Endodermal cell (in vitro differentiated cells): ENCODE measurements at regions not wholly inside any gene's neighbourhood (a gene's known extent, or its start where the extent isn't known, plus 50 kb on each side); places are given as distances from the start of the nearest gene placed in this dataset.
A peak's percentile ranks its signal among the peaks of the same experiment; 100 is the strongest.

ENCODE experiments used
- DNase-seq: peaks from one replicate; pipeline ENCODE4 v3.0.0-alpha.2; 2017
- H3K27ac ChIP-seq: 2 replicates; pipeline ENCODE4 v1.5.1; 2013; ENCODE audit warnings: mild to moderate bottlenecking, low read depth, low read length, moderate library complexity
- H3K27me3 ChIP-seq: 2 replicates; pipeline ENCODE4 v1.6.1; 2013; ENCODE audit warnings: mild to moderate bottlenecking, low read length, moderate library complexity; ENCODE audit not compliant: insufficient read depth, control insufficient read depth, poor library complexity, severe bottlenecking
- H3K36me3 ChIP-seq: 2 replicates; pipeline ENCODE4 v1.7.0; 2013; ENCODE audit warnings: mild to moderate bottlenecking, low read length, moderate library complexity; ENCODE audit not compliant: control insufficient read depth, insufficient read depth
- H3K4me1 ChIP-seq: one replicate; pipeline ENCODE4 v1.7.0; 2013; ENCODE audit warnings: low read length; ENCODE audit not compliant: control insufficient read depth, insufficient read depth
- H3K4me3 ChIP-seq: 2 replicates; pipeline ENCODE4 v1.5.1; 2013; ENCODE audit warnings: mild to moderate bottlenecking, low read length, moderate library complexity
- H3K9ac ChIP-seq: 2 replicates; pipeline ENCODE4 v1.6.1; 2013; ENCODE audit warnings: mild to moderate bottlenecking, low read length, moderate library complexity; ENCODE audit not compliant: poor library complexity, severe bottlenecking; ENCODE audit errors: extremely low read depth
- H3K9me3 ChIP-seq: 2 replicates; pipeline ENCODE4 v1.6.1; 2013; ENCODE audit warnings: mild to moderate bottlenecking, low read length, moderate library complexity; ENCODE audit not compliant: control insufficient read depth
- H3K27ac Mint-ChIP-seq: 2 replicates; pipeline ENCODE4 v1.8.0; 2020; ENCODE audit warnings: mixed read lengths
- H3K27me3 Mint-ChIP-seq: 2 replicates; pipeline ENCODE4 v1.8.0; 2021; ENCODE audit warnings: mild to moderate bottlenecking, mixed read lengths; ENCODE audit not compliant: insufficient read depth
- H3K36me3 Mint-ChIP-seq: 2 replicates; pipeline ENCODE4 v1.8.0; 2020; ENCODE audit warnings: low read depth, mixed read lengths
- H3K4me1 Mint-ChIP-seq: 2 replicates; pipeline ENCODE4 v1.8.0; 2020; ENCODE audit warnings: mixed read lengths
- H3K4me3 Mint-ChIP-seq: 2 replicates; pipeline ENCODE4 v1.8.0; 2020; ENCODE audit warnings: mild to moderate bottlenecking, moderate library complexity, mixed read lengths
- H3K9me3 Mint-ChIP-seq: 2 replicates; pipeline ENCODE4 v1.8.0; 2020; ENCODE audit warnings: mild to moderate bottlenecking, mixed read lengths
- CTCF ChIP-seq: fragments of 200-600 bp; sonication (generic); conservative IDR thresholded peaks from 2 replicates; pipeline ENCODE4 v1.5.0; 2021; ENCODE audit warnings: antibody characterized with exemption, mild to moderate bottlenecking
- WGBS, 2 experiments: methylation state at CpG; one replicate each; pipeline versions ENCODE4 v1.1.5 to v1.1.7; 2013; ENCODE audit warnings: missing lambda C conversion rate in 2 of 2, mixed read lengths in 1 of 2; ENCODE audit not compliant: insufficient coverage in 1 of 2, insufficient read length in 1 of 2; 5-methylcytosine and 5-hydroxymethylcytosine counted together

- 91% methylated on average over 4 of the region's 4 CpGs; no CpG with 5 or more reads in 1 of the 2 experiments for WGBS, 2 experiments
- DNase-seq = peak; percentile 26
- Mint-ChIP-seq H3K9me3 (no peaks in the 10 kb centered on the region), H3K36me3 (no peaks in the 10 kb centered on the region), H3K4me3 (no peak overlapping the region), H3K27me3 (no peaks in the 10 kb centered on the region), H3K27ac (no peak overlapping the region), H3K4me1 (no peaks in the 10 kb centered on the region)
- no peak overlapping the region for H3K4me3 ChIP-seq
- H3K36me3 ChIP-seq = no peaks in the 10 kb centered on the region
- H3K9me3 ChIP-seq = no peaks in the 10 kb centered on the region
- no peaks in the 10 kb centered on the region for H3K27me3 ChIP-seq
- no peaks in the 10 kb centered on the region for H3K4me1 ChIP-seq
- no peak overlapping the region for H3K27ac ChIP-seq
- no peak for TF ChIP-seq CTCF
- H3K9ac ChIP-seq = no peak overlapping the region
Observed at GRCh38 chr2:129727286-129727685, 252.2 kb upstream of the RAB6C start.

- Mint-ChIP-seq H3K4me3 (no peak overlapping the region), H3K36me3 (no peaks in the 10 kb centered on the region), H3K27ac (no peak overlapping the region), H3K9me3 (no peaks in the 10 kb centered on the region), H3K4me1 (no peaks in the 10 kb centered on the region), H3K27me3 (no peaks in the 10 kb centered on the region)
- Histone ChIP-seq H3K36me3 (no peaks in the 10 kb centered on the region), H3K4me1 (no peaks in the 10 kb centered on the region), H3K27ac (no peak overlapping the region), H3K4me3 (no peak overlapping the region), H3K9me3 (no peaks in the 10 kb centered on the region), H3K9ac (no peak overlapping the region), H3K27me3 (no peaks in the 10 kb centered on the region)
- no peak for TF ChIP-seq CTCF
- peak; percentile 16 for DNase-seq
- WGBS, 2 experiments = 91 to 98% methylated on average over 9 to 14 of the region's 14 CpGs
Observed at GRCh38 chr2:129728035-129728972, 251.2 kb upstream of the RAB6C start.

- H3K9ac ChIP-seq = no peak overlapping the region
- peak; percentile 13 for DNase-seq
- no peaks in the 10 kb centered on the region for H3K27me3 ChIP-seq
- TF ChIP-seq CTCF = no peak
- Mint-ChIP-seq H3K4me3 (no peak overlapping the region), H3K27ac (no peak overlapping the region), H3K36me3 (no peaks in the 10 kb centered on the region), H3K9me3 (no peaks in the 10 kb centered on the region), H3K27me3 (no peaks in the 10 kb centered on the region), H3K4me1 (no peaks in the 10 kb centered on the region)
- WGBS, 2 experiments = 94 to 98% methylated on average over 3 to 9 of the region's 9 CpGs
- H3K4me3 ChIP-seq = no peak overlapping the region
- H3K27ac ChIP-seq = no peak overlapping the region
- H3K9me3 ChIP-seq = no peaks in the 10 kb centered on the region
- no peaks in the 10 kb centered on the region for H3K4me1 ChIP-seq
- no peaks in the 10 kb centered on the region for H3K36me3 ChIP-seq
Observed at GRCh38 chr2:129729011-129729410, 250.5 kb upstream of the RAB6C start.
